ENCODE measurements at regions not wholly inside any gene's neighbourhood (a gene's known extent, or its start where the extent isn't known, plus 50 kb on each side); places are given as distances from the start of the nearest gene placed in this dataset.

DNA sequence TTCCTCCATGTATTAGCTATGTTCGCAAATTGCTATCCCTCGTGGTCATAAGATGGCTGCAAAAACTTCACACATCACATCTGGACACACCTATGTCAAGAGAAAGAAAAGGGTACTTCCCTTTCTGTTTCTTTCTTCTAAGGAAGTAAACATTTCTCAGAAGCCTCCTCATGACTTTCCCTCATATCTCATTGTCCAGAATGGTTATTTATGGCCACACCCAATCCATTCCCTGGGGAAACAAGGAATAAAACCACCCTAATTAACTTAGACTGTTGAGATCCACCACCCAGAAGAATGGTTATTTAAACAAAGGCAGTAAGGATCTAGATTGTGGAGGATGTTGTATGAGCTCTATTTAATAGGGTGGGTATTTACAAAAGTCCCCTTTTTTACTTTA is 160.8 kb upstream of the LNX1 start:
- Histone ChIP-seq H3K9me3 (peaks cover 7% of the 10 kb centered on the region), H3K4me1 (ENCODE audit: control insufficient read depth in 1 of 2, low read depth in 2 of 2) (no peaks in the 10 kb centered on the region), H3K27me3 (replicated peaks; ENCODE audit: insufficient read depth) (no peaks in the 10 kb centered on the region), H3K36me3 (no peaks in the 10 kb centered on the region), H3K4me3 (no peak overlapping the region), H3K27ac (no peak overlapping the region)
- TF ChIP-seq CTCF (IDR thresholded peaks at IDR 0.05): no peak
- ATAC-seq (ENCODE audit: insufficient number of reproducible peaks, low FRiP score, low read depth): no peak
- no peak for DNase-seq (ENCODE audit: low spot score)

- Histone ChIP-seq H3K27ac (no peak overlapping the region), H3K4me1 (ENCODE audit: control insufficient read depth in 1 of 2, low read depth in 2 of 2) (no peaks in the 10 kb centered on the region), H3K9me3 (no peaks in the 10 kb centered on the region), H3K27me3 (replicated peaks; ENCODE audit: insufficient read depth) (no peaks in the 10 kb centered on the region), H3K36me3 (no peaks in the 10 kb centered on the region), H3K4me3 (no peak overlapping the region)
- ATAC-seq (ENCODE audit: insufficient number of reproducible peaks, low FRiP score, low read depth): no peak
- no peak for DNase-seq (ENCODE audit: low spot score)
- no peak for TF ChIP-seq CTCF (IDR thresholded peaks at IDR 0.05)
These were observed 157.1 kb upstream of the LNX1 start for GRCh38 chr4:53748328-53748772.

- no peaks in the 10 kb centered on the region for H3K4me1 ChIP-seq (ENCODE audit: control insufficient read depth in 1 of 2, low read depth in 2 of 2)
- no peak overlapping the region for H3K4me3 ChIP-seq
- no peaks in the 10 kb centered on the region for H3K27me3 ChIP-seq (replicated peaks; ENCODE audit: insufficient read depth)
- DNase-seq (ENCODE audit: low spot score): no peak
- no peak overlapping the region for H3K27ac ChIP-seq
- TF ChIP-seq CTCF (IDR thresholded peaks at IDR 0.05): no peak
- no peaks in the 10 kb centered on the region for H3K9me3 ChIP-seq
- no peaks in the 10 kb centered on the region for H3K36me3 ChIP-seq
- no peak for ATAC-seq (ENCODE audit: insufficient number of reproducible peaks, low FRiP score, low read depth)
These were observed 156.1 kb upstream of the LNX1 start for GRCh38 chr4:53747401-53747800.

- ATAC-seq (ENCODE audit: insufficient number of reproducible peaks, low FRiP score, low read depth) (no peak), DNase-seq (ENCODE audit: low spot score) (no peak)
- TF ChIP-seq CTCF (IDR thresholded peaks at IDR 0.05): no peak
- H3K4me3 ChIP-seq: no peak overlapping the region
- H3K27ac ChIP-seq: no peak overlapping the region
- no peaks in the 10 kb centered on the region for H3K36me3 ChIP-seq
- no peaks in the 10 kb centered on the region for H3K4me1 ChIP-seq (ENCODE audit: control insufficient read depth in 1 of 2, low read depth in 2 of 2)
- H3K9me3 ChIP-seq: no peaks in the 10 kb centered on the region
- H3K27me3 ChIP-seq (replicated peaks; ENCODE audit: insufficient read depth): no peaks in the 10 kb centered on the region
These were observed 153.3 kb upstream of the LNX1 start for GRCh38 chr4:53744446-53745160.

- no peak overlapping the region for H3K4me3 ChIP-seq
- peaks cover 8 to 11% of the 10 kb centered on the region in 2 donors for H3K4me1 ChIP-seq (ENCODE audit: control insufficient read depth in 1 of 2, low read depth in 2 of 2)
- no peak overlapping the region for H3K27ac ChIP-seq
- ATAC-seq (ENCODE audit: insufficient number of reproducible peaks, low FRiP score, low read depth) (no peak), DNase-seq (ENCODE audit: low spot score) (no peak)
- H3K27me3 ChIP-seq (replicated peaks; ENCODE audit: insufficient read depth): no peaks in the 10 kb centered on the region
- no peaks in the 10 kb centered on the region for H3K9me3 ChIP-seq
- TF ChIP-seq CTCF (IDR thresholded peaks at IDR 0.05): no peak
- no peaks in the 10 kb centered on the region for H3K36me3 ChIP-seq
These were observed 143.5 kb upstream of the LNX1 start for GRCh38 chr4:53734584-53735353.
